DND-41 (cell line): ENCODE measurements at regions not wholly inside any gene's neighbourhood (a gene's known extent, or its start where the extent isn't known, plus 50 kb on each side); places are given as distances from the start of the nearest gene placed in this dataset.

Experiments used
- ATAC-seq: fragments of 200-7000 bp; cut with Tn5 transposase; 3 replicates; pipeline ENCODE4 v1.9.1; 2021; ENCODE audit warnings: low read depth; ENCODE audit not compliant: insufficient read depth
- DNase-seq: peaks from one replicate; pipeline ENCODE4 v3.0.0-alpha.2; 2020
- H2AFZ ChIP-seq: 2 replicates; pipeline ENCODE4 v1.6.0; 2012; ENCODE audit warnings: low read depth, low read length
- H3K27ac ChIP-seq: 2 replicates; pipeline ENCODE4 v1.5.1; 2012; ENCODE audit warnings: low read length, inconsistent platforms
- H3K27me3 ChIP-seq: fragments of 200-600 bp; sonication (generic); 2 replicates; pipeline ENCODE4 v1.6.0; 2012; ENCODE audit warnings: low read length, mild to moderate bottlenecking, inconsistent platforms; ENCODE audit not compliant: insufficient read depth, poor library complexity
- H3K36me3 ChIP-seq: 2 replicates; pipeline ENCODE4 v1.5.1; 2012; ENCODE audit warnings: low read length, inconsistent platforms; ENCODE audit not compliant: insufficient read depth
- H3K4me1 ChIP-seq: 2 replicates; pipeline ENCODE4 v1.5.1; 2012; ENCODE audit warnings: mild to moderate bottlenecking, low read length; ENCODE audit not compliant: insufficient read depth
- H3K4me2 ChIP-seq: 2 replicates; pipeline ENCODE4 v1.6.0; 2012; ENCODE audit warnings: mild to moderate bottlenecking, moderate library complexity, low read length, inconsistent platforms; ENCODE audit not compliant: insufficient read depth
- H3K4me3 ChIP-seq, 2 experiments: fragments of 200-600 bp in 1 of 2; shearing (Covaris generic) in 1 of 2; 2 replicates each; pipeline ENCODE4 v1.5.1; 2012 to 2016; ENCODE audit warnings: inconsistent platforms in 2 of 2, low read length in 2 of 2, mild to moderate bottlenecking in 2 of 2, low read depth in 1 of 2, moderate library complexity in 1 of 2
- H3K79me2 ChIP-seq: 2 replicates; pipeline ENCODE4 v1.6.0; 2012; ENCODE audit warnings: low read length, inconsistent platforms; ENCODE audit not compliant: insufficient read depth
- H3K9ac ChIP-seq: 2 replicates; pipeline ENCODE4 v1.6.0; 2012; ENCODE audit warnings: low read depth, mild to moderate bottlenecking, inconsistent platforms, low read length, moderate library complexity
- H3K9me3 ChIP-seq: 2 replicates; pipeline ENCODE4 v1.5.1; 2012; ENCODE audit warnings: low read length, moderate library complexity, mild to moderate bottlenecking, inconsistent platforms; ENCODE audit not compliant: insufficient read depth, severe bottlenecking
- H4K20me1 ChIP-seq: 2 replicates; pipeline ENCODE4 v1.6.0; 2012; ENCODE audit warnings: low read length; ENCODE audit not compliant: insufficient read depth
- EZH2 ChIP-seq: IDR thresholded peaks from 3 replicates; pipeline ENCODE4 v1.6.1; 2012; ENCODE audit warnings: borderline replicate concordance, low read depth, mild to moderate bottlenecking, moderate library complexity, low read length, inconsistent platforms; ENCODE audit not compliant: severe bottlenecking
- TF ChIP-seq, protein P1 (sequence below): IDR thresholded peaks from 2 replicates; pipeline ENCODE4 v1.5.1; 2012; ENCODE audit warnings: borderline replicate concordance, low read length, moderate library complexity, mild to moderate bottlenecking; ENCODE audit not compliant: poor library complexity, severe bottlenecking; ENCODE audit errors: extremely low read depth

- no peak for TF ChIP-seq EZH2
- TF ChIP-seq, protein P1, sequence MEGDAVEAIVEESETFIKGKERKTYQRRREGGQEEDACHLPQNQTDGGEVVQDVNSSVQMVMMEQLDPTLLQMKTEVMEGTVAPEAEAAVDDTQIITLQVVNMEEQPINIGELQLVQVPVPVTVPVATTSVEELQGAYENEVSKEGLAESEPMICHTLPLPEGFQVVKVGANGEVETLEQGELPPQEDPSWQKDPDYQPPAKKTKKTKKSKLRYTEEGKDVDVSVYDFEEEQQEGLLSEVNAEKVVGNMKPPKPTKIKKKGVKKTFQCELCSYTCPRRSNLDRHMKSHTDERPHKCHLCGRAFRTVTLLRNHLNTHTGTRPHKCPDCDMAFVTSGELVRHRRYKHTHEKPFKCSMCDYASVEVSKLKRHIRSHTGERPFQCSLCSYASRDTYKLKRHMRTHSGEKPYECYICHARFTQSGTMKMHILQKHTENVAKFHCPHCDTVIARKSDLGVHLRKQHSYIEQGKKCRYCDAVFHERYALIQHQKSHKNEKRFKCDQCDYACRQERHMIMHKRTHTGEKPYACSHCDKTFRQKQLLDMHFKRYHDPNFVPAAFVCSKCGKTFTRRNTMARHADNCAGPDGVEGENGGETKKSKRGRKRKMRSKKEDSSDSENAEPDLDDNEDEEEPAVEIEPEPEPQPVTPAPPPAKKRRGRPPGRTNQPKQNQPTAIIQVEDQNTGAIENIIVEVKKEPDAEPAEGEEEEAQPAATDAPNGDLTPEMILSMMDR, result no peak
- DNase-seq (no peak), ATAC-seq (no peak)
- no peak overlapping the region for H3K9ac ChIP-seq
- H3K27ac ChIP-seq, result no peak overlapping the region
- H3K4me1 ChIP-seq, result no peaks in the 10 kb centered on the region
- H3K79me2 ChIP-seq, result no peaks in the 10 kb centered on the region
- H3K36me3 ChIP-seq, result no peaks in the 10 kb centered on the region
- H3K27me3 ChIP-seq, result no peaks in the 10 kb centered on the region
- H3K4me3 ChIP-seq, result no peak overlapping the region
- H2AFZ ChIP-seq, result no peak overlapping the region
- H3K9me3 ChIP-seq, result no peaks in the 10 kb centered on the region
- H3K4me2 ChIP-seq, result no peak overlapping the region
- no peaks in the 10 kb centered on the region for H4K20me1 ChIP-seq
Measured at GRCh38 chr4:134045411-134045810, 156.2 kb downstream of the PABPC4L start.

GRCh38 chr4:134043266-134043665 lies 158.3 kb downstream of the PABPC4L start:
- Histone ChIP-seq H3K4me1 (no peaks in the 10 kb centered on the region), H3K27me3 (no peaks in the 10 kb centered on the region), H2AFZ (no peak overlapping the region), H3K9me3 (no peaks in the 10 kb centered on the region), H3K4me2 (no peak overlapping the region), H4K20me1 (no peaks in the 10 kb centered on the region), H3K79me2 (no peaks in the 10 kb centered on the region), H3K36me3 (no peaks in the 10 kb centered on the region), H3K9ac (no peak overlapping the region), H3K4me3 (no peak overlapping the region), H3K27ac (no peak overlapping the region)
- DNase-seq (no peak), ATAC-seq (no peak)
- no peak for TF ChIP-seq EZH2
- TF ChIP-seq, protein P1, result no peak

GRCh38 chr4:134028421-134028820 lies 173.2 kb downstream of the PABPC4L start:
- no peak for DNase-seq
- no peak overlapping the region for H3K4me3 ChIP-seq
- no peak for ATAC-seq
- H4K20me1 ChIP-seq, result no peaks in the 10 kb centered on the region
- H2AFZ ChIP-seq, result peak overlapping the region; percentile 55; the same call in 1 of the 2 replicates
- peaks cover 3% of the 10 kb centered on the region for H3K9me3 ChIP-seq
- H3K27ac ChIP-seq, result no peak overlapping the region
- H3K27me3 ChIP-seq, result no peaks in the 10 kb centered on the region
- no peaks in the 10 kb centered on the region for H3K79me2 ChIP-seq
- no peaks in the 10 kb centered on the region for H3K4me1 ChIP-seq
- no peaks in the 10 kb centered on the region for H3K36me3 ChIP-seq
- H3K9ac ChIP-seq, result no peak overlapping the region
- no peak for TF ChIP-seq EZH2
- TF ChIP-seq, protein P1, result no peak
- H3K4me2 ChIP-seq, result no peak overlapping the region

DNA sequence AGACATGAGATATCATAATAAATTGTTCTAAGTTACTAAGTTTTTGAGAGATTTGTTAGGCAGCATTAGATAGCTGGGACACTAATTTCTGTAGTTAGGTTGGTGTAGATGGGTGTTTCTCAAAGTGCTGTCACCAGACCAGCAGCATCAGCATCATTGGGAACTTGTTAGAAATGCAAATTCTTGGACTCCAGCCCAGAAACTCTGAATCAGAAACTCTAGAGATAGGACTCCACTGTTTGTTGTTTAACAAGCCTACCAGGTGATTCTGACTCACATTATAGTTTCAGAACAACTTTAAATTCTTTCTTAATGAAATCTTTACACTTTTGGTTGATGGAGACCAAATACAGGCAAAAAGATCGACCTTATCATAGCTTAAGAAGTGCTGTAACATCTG lies 173.7 kb downstream of the PABPC4L start:
- Histone ChIP-seq H3K4me3 (no peak overlapping the region), H3K4me2 (no peak overlapping the region), H3K4me1 (no peaks in the 10 kb centered on the region), H3K36me3 (no peaks in the 10 kb centered on the region), H4K20me1 (no peaks in the 10 kb centered on the region), H2AFZ (0 out of 2 replicates have a peak overlapping the region, but pooled peaks have one; percentile 17), H3K27ac (no peak overlapping the region), H3K27me3 (no peaks in the 10 kb centered on the region), H3K9me3 (peaks cover 2% of the 10 kb centered on the region), H3K9ac (no peak overlapping the region), H3K79me2 (no peaks in the 10 kb centered on the region)
- DNase-seq (no peak), ATAC-seq (no peak)
- TF ChIP-seq EZH2, result no peak
- TF ChIP-seq, protein P1, result no peak
